Activated CD4-positive, alpha-beta T cell treated with anti-CD3 and anti-CD28 coated beads, Interleukin-2, amount 10 ng/mL, durations not matched to agents 7 days and 5 days (primary cell): ENCODE measurements at regions not wholly inside any gene's neighbourhood (a gene's known extent, or its start where the extent isn't known, plus 50 kb on each side); places are given as distances from the start of the nearest gene placed in this dataset.

Experiments used
- CTCF ChIA-PET: fragments of 350-600 bp; sonication (Branson Sonifier 250); formaldehyde crosslinking; loops from one replicate; lab custom pipeline; 2021; ENCODE audit warnings: antibody characterized with exemption; lab: Charles Lee
- POLR2A ChIA-PET: fragments of 350-600 bp; sonication (Branson Sonifier 250); formaldehyde crosslinking; loops from one replicate; lab custom pipeline; 2021; ENCODE audit warnings: antibody characterized with exemption; lab: Charles Lee
- DNase-seq: peaks from one replicate; pipeline ENCODE4 v3.0.0-alpha.2; 2020
- H3K27ac Mint-ChIP-seq: one replicate; pipeline ENCODE4 v1.8.0; 2021; ENCODE audit warnings: mild to moderate bottlenecking, moderate library complexity, mixed read lengths
- H3K27me3 Mint-ChIP-seq: one replicate; pipeline ENCODE4 v1.8.0; 2021; ENCODE audit warnings: mixed read lengths
- H3K36me3 Mint-ChIP-seq: one replicate; pipeline ENCODE4 v1.8.0; 2021; ENCODE audit warnings: low read depth, mixed read lengths
- H3K4me1 Mint-ChIP-seq: one replicate; pipeline ENCODE4 v1.8.0; 2021; ENCODE audit warnings: mixed read lengths
- H3K4me3 Mint-ChIP-seq: one replicate; pipeline ENCODE4 v1.8.0; 2021; ENCODE audit warnings: mild to moderate bottlenecking, moderate library complexity, mixed read lengths
- H3K9me3 Mint-ChIP-seq: one replicate; pipeline ENCODE4 v1.8.0; 2021; ENCODE audit warnings: mixed read lengths

GRCh38 chr7:68478326-68478725, 1119.9 kb upstream of the AUTS2 start:
- Mint-ChIP-seq H3K4me3 (no peak overlapping the region), H3K27me3 (no peaks in the 10 kb centered on the region), H3K27ac (no peak overlapping the region), H3K9me3 (peaks cover 27% of the 10 kb centered on the region), H3K36me3 (no peaks in the 10 kb centered on the region), H3K4me1 (no peaks in the 10 kb centered on the region)
- DNase-seq: no peak
- POLR2A ChIA-PET: no interaction called here
- CTCF ChIA-PET: no interaction called here

- POLR2A ChIA-PET: no interaction called here
- CTCF ChIA-PET: interaction anchor here (0.7 kb wide), 1 partner anchor 1703 kb away, joined by 4 read pairs; no protein-coding TSS in a partner anchor
- no peaks in the 10 kb centered on the region for H3K36me3 Mint-ChIP-seq
- H3K4me1 Mint-ChIP-seq: no peaks in the 10 kb centered on the region
- no peak overlapping the region for H3K27ac Mint-ChIP-seq
- DNase-seq: no peak
- H3K9me3 Mint-ChIP-seq: peaks cover 23% of the 10 kb centered on the region
- no peaks in the 10 kb centered on the region for H3K27me3 Mint-ChIP-seq
- H3K4me3 Mint-ChIP-seq: no peak overlapping the region
These were observed 1115.5 kb upstream of the AUTS2 start for GRCh38 chr7:68482800-68483199.

- ChIA-PET CTCF (no interaction called here), POLR2A (no interaction called here)
- Mint-ChIP-seq H3K4me1 (no peaks in the 10 kb centered on the region), H3K4me3 (no peak overlapping the region), H3K27me3 (no peaks in the 10 kb centered on the region), H3K27ac (no peak overlapping the region), H3K9me3 (peaks cover 27% of the 10 kb centered on the region), H3K36me3 (no peaks in the 10 kb centered on the region)
- DNase-seq: no peak
These were observed 1113.5 kb upstream of the AUTS2 start for GRCh38 chr7:68484731-68485130.

- no peak overlapping the region for H3K4me3 Mint-ChIP-seq
- no peak for DNase-seq
- H3K9me3 Mint-ChIP-seq: peaks cover 29% of the 10 kb centered on the region
- no peaks in the 10 kb centered on the region for H3K4me1 Mint-ChIP-seq
- POLR2A ChIA-PET: no interaction called here
- no peaks in the 10 kb centered on the region for H3K27me3 Mint-ChIP-seq
- no peaks in the 10 kb centered on the region for H3K36me3 Mint-ChIP-seq
- CTCF ChIA-PET: interaction anchor here (0.6 kb wide), 1 partner anchor 1107 kb away, joined by 3 read pairs; no protein-coding TSS in a partner anchor
- H3K27ac Mint-ChIP-seq: no peak overlapping the region
These were observed 1112.9 kb upstream of the AUTS2 start for GRCh38 chr7:68485253-68485917.

GRCh38 chr7:68488341-68489060, 1109.8 kb upstream of the AUTS2 start:
- no peak for DNase-seq
- Mint-ChIP-seq H3K4me1 (no peaks in the 10 kb centered on the region), H3K27ac (no peak overlapping the region), H3K9me3 (peaks cover 20% of the 10 kb centered on the region), H3K27me3 (no peaks in the 10 kb centered on the region), H3K4me3 (no peak overlapping the region), H3K36me3 (no peaks in the 10 kb centered on the region)
- ChIA-PET CTCF (no interaction called here), POLR2A (no interaction called here)

GRCh38 chr7:68491523-68492358, 1106.5 kb upstream of the AUTS2 start:
- no peaks in the 10 kb centered on the region for H3K4me1 Mint-ChIP-seq
- no peak overlapping the region for H3K27ac Mint-ChIP-seq
- no peaks in the 10 kb centered on the region for H3K27me3 Mint-ChIP-seq
- ChIA-PET CTCF (no interaction called here), POLR2A (no interaction called here)
- peaks cover 19% of the 10 kb centered on the region for H3K9me3 Mint-ChIP-seq
- no peaks in the 10 kb centered on the region for H3K36me3 Mint-ChIP-seq
- DNase-seq: no peak
- no peak overlapping the region for H3K4me3 Mint-ChIP-seq

GRCh38 chr7:68492359-68492690, 1106.0 kb upstream of the AUTS2 start:
- POLR2A ChIA-PET: no interaction called here
- H3K9me3 Mint-ChIP-seq: peaks cover 21% of the 10 kb centered on the region
- CTCF ChIA-PET: no interaction called here

GRCh38 chr7:68503400-68503799, 1094.9 kb upstream of the AUTS2 start:
- Mint-ChIP-seq H3K27ac (no peak overlapping the region), H3K9me3 (peaks cover 29% of the 10 kb centered on the region), H3K36me3 (no peaks in the 10 kb centered on the region), H3K4me1 (no peaks in the 10 kb centered on the region), H3K4me3 (no peak overlapping the region), H3K27me3 (no peaks in the 10 kb centered on the region)
- DNase-seq: no peak
- ChIA-PET CTCF (no interaction called here), POLR2A (no interaction called here)

More at GRCh38 chr7:68492359-68492690, 1106.0 kb upstream of the AUTS2 start:
- Mint-ChIP-seq H3K4me1 (no peaks in the 10 kb centered on the region), H3K27ac (no peak overlapping the region), H3K4me3 (no peak overlapping the region), H3K27me3 (no peaks in the 10 kb centered on the region), H3K36me3 (no peaks in the 10 kb centered on the region)
- no peak for DNase-seq

- Mint-ChIP-seq H3K9me3 (peaks cover 38% of the 10 kb centered on the region), H3K4me1 (no peaks in the 10 kb centered on the region), H3K27ac (no peak overlapping the region), H3K36me3 (no peaks in the 10 kb centered on the region), H3K27me3 (no peaks in the 10 kb centered on the region), H3K4me3 (no peak overlapping the region)
- CTCF ChIA-PET: interaction anchor here (0.7 kb wide), 1 partner anchor 10 kb away, joined by 3 read pairs; no protein-coding TSS in a partner anchor
- POLR2A ChIA-PET: no interaction called here
- DNase-seq: no peak
These were observed 1093.6 kb upstream of the AUTS2 start for GRCh38 chr7:68504716-68505115.

- POLR2A ChIA-PET: no interaction called here
- H3K4me1 Mint-ChIP-seq: no peaks in the 10 kb centered on the region
- no peaks in the 10 kb centered on the region for H3K27me3 Mint-ChIP-seq
- H3K27ac Mint-ChIP-seq: no peak overlapping the region
- H3K36me3 Mint-ChIP-seq: no peaks in the 10 kb centered on the region
- CTCF ChIA-PET: interaction anchor here (0.6 kb wide), 1 partner anchor 426 kb away, joined by 3 read pairs; no protein-coding TSS in a partner anchor
- no peak overlapping the region for H3K4me3 Mint-ChIP-seq
- peaks cover 43% of the 10 kb centered on the region for H3K9me3 Mint-ChIP-seq
- DNase-seq: no peak
These were observed 1092.6 kb upstream of the AUTS2 start for GRCh38 chr7:68505721-68506120.

GRCh38 chr7:68507668-68508067, 1090.6 kb upstream of the AUTS2 start:
- Mint-ChIP-seq H3K4me3 (no peak overlapping the region), H3K9me3 (peaks cover 45% of the 10 kb centered on the region), H3K27me3 (no peaks in the 10 kb centered on the region), H3K27ac (no peak overlapping the region), H3K36me3 (no peaks in the 10 kb centered on the region), H3K4me1 (no peaks in the 10 kb centered on the region)
- ChIA-PET CTCF (no interaction called here), POLR2A (no interaction called here)
- no peak for DNase-seq

GRCh38 chr7:68509054-68509453, 1089.2 kb upstream of the AUTS2 start:
- no peak for DNase-seq

GRCh38 chr7:68509603-68510002, 1088.7 kb upstream of the AUTS2 start:
- Mint-ChIP-seq H3K9me3 (peaks cover 37% of the 10 kb centered on the region), H3K36me3 (no peaks in the 10 kb centered on the region), H3K4me1 (no peaks in the 10 kb centered on the region), H3K27ac (no peak overlapping the region), H3K27me3 (no peaks in the 10 kb centered on the region), H3K4me3 (no peak overlapping the region)
- no peak for DNase-seq
- ChIA-PET CTCF (no interaction called here), POLR2A (no interaction called here)

More at GRCh38 chr7:68509054-68509453, 1089.2 kb upstream of the AUTS2 start:
- Mint-ChIP-seq H3K4me3 (no peak overlapping the region), H3K9me3 (peaks cover 41% of the 10 kb centered on the region), H3K36me3 (no peaks in the 10 kb centered on the region), H3K27me3 (no peaks in the 10 kb centered on the region), H3K4me1 (no peaks in the 10 kb centered on the region), H3K27ac (no peak overlapping the region)
- POLR2A ChIA-PET: no interaction called here
- CTCF ChIA-PET: no interaction called here
